COLO668 (cell line): ENCODE measurements at regions not wholly inside any gene's neighbourhood (a gene's known extent, or its start where the extent isn't known, plus 50 kb on each side); places are given as distances from the start of the nearest gene placed in this dataset.
"Not testable (repeated sequence)": the region's sequence is repeated elsewhere in the genome, so short reads cannot be mapped to it uniquely, and the experiment has no call there.

Experiments
- DNase-seq: peaks from one replicate; lab custom pipeline; 2025; ENCODE audit not compliant: unreplicated experiment; lab: John Stamatoyannopoulos, UW

DNA sequence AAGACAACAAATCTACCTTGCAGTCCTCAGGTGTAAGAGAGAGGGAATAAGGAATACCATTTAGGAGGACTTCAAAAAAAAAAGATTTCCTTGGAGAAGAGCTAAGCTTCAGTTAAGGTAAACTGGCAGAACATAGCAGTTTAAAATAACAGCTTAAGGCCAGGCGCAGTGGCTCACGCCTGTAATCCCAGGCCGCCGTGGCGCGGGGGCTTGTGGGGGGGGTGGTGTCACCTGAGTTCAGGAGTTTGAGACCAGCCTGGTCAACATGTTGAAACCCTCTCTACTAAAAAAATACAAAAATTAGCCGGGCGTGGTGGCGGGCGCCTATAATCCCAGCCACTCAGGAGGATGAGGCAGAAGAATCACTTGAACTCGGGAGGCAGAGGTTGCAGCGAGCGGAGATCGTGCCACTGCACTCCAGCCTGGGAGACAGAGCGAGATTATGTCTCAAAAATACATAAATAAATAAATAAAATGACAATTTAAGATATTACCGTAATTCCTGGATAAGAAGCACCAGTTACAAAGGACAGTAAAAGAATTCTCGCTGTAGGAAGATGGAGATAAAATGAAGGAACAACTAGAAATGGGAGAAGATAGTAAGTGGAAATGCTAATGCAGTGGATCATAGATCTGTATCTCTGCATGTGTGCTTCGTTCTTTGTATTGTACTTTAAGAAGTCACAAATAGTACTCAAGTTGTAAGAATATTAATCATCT is 1140.2 kb downstream of the NCAM2 start:
- DNase-seq, result no peak

GRCh38 chr21:22145545-22145944 is 1147.3 kb downstream of the NCAM2 start:
- no peak for DNase-seq

- DNase-seq, result no peak
Measured at GRCh38 chr21:22154579-22155274, 1156.5 kb downstream of the NCAM2 start.

GRCh38 chr21:22164912-22165311 is 1166.7 kb downstream of the NCAM2 start:
- no peak for DNase-seq

GRCh38 chr21:22174746-22175145 is 1176.5 kb downstream of the NCAM2 start:
- DNase-seq, result no peak

- DNase-seq, result no peak
Measured at GRCh38 chr21:22189278-22189677, 1191.1 kb downstream of the NCAM2 start.

- DNase-seq, result no peak
Measured at GRCh38 chr21:22191581-22191980, 1193.4 kb downstream of the NCAM2 start.

- no peak for DNase-seq
Measured at GRCh38 chr21:22192766-22193165, 1194.6 kb downstream of the NCAM2 start.

DNA sequence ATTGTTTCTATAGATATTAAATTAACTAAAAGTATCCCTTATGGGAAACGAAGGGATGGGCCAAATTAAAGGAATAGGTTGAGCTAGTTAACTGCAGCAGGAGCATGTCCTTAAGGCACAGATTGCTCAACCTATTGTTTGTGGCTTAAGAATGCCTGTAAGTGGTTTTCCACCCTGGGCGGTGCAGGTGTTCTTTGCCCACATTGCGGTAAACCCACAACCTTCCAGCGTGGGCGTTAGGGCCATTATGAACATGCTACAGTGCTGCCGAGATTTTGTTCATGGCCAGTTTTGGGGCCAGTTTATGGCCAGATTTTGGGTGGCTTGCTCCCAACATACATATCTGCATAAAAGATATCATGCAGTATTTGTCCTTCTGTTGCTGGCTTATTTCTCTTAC is 1196.8 kb downstream of the NCAM2 start:
- not testable (repeated sequence) for DNase-seq

- no peak for DNase-seq
Measured at GRCh38 chr21:22200378-22201092, 1202.3 kb downstream of the NCAM2 start.

DNA sequence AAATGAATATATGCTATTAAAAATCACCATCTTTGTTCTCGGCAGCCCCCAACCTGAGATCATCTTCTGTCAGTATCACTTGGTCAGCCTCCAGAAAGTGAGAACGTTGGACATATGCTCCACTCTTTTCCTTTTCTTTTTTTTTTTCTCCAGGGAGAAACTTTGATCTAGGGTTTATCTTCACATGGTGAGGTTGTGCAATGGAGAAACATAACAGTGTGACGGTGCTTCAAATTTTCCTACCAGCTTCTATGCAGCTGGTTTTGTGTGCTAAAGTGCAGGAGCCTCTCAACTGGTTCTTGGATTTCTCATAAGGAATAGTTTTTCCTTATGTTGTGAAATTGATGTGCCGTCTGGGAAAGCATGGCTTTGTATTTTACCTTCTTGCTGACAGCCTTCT is 1202.9 kb downstream of the NCAM2 start:
- no peak for DNase-seq

- DNase-seq, result no peak
Measured at GRCh38 chr21:22201669-22202068, 1203.5 kb downstream of the NCAM2 start.

DNA sequence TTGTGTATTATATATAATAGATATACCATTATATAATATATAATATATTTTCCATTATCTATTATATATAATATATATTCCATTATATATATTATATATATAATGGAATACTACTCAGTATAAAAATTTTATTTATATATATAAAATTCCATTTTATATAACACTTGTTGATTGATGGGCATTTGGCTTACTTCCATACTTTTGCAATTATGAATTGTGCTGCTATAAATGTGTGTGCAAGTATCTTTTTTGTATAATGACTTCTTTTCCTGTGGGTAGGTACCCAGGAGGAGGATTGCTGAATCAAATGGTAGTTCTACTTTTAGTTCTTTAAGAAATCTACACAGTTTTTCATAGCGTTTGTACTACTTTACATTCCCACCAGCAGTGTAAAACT is 1211.1 kb downstream of the NCAM2 start:
- no peak for DNase-seq

GRCh38 chr21:22211943-22212342 is 1213.7 kb downstream of the NCAM2 start:
- no peak for DNase-seq

- no peak for DNase-seq
Measured at GRCh38 chr21:22223385-22223784, 1225.2 kb downstream of the NCAM2 start.

DNA sequence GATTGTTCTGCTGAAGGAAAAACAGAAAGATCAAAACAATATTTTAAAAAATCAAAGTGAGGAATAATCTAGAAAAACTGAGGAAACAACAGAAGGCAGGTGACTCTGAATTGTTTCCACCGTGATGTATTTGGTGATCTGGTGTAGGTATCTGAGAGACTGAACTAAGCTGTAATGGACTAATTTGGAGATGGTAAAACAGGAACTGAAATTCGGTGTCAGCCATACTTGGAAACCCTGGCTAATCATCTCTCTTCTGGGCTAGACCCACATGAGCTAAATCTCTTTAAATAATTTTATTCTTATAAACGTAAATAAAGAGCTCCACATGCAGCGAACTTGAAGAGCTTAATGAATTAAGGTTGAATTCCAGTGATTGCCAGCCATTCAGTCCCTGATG is 1226.1 kb downstream of the NCAM2 start:
- DNase-seq, result no peak

DNA sequence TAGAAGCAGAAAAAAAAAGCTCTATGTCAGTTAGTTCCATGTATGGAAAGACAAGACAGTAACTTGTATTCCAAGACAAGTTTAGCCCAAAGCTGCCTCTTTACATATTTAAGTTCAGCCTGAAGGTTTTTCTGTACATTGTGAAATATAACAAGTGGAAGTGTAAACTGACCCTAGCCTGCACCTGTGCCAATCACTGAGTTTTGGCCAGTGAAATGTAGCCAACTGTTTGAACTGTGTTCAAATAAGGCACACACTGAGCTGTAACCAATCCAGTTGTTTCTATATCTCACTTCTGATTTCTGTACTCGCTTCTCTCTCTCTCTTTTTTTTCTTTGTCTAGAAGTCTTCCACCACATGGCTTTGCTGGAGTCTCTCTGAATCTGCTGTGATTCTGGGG is 1227.1 kb downstream of the NCAM2 start:
- DNase-seq, result no peak

- DNase-seq, result no peak
Measured at GRCh38 chr21:22231013-22231412, 1232.8 kb downstream of the NCAM2 start.

DNA sequence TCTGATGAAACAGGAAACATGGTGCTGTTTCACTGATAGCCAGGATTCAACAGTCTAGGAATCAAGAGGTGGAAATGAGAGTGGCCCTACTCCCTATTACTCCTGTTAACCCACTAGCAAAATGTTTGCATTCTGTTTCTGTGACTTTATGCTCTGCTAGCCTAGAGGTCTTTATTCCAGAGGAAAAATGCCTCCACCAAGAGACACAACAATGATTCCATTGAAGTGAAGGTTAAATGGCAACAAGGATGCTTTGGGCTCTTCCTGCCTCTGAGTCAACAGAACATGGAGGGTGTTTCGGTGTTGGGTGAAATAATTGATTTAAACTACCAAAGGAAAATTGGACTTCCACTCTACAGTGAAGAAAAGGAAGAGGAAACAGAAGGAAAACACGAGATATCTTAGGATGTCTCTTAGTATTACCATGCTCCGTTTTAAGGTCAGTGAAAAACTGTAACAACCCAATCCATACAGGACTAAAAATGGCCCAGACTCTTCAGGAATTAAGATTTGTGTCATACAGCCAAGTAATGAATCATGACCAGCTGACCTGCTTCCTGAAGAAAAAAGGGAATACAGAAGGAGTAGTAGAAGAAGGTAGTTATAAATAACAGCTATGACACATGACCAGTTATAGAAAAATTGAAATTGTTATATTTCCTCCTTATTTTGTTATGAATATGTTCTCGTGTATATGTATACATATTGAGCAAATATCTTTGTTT is 1237.8 kb downstream of the NCAM2 start:
- no peak for DNase-seq

DNA sequence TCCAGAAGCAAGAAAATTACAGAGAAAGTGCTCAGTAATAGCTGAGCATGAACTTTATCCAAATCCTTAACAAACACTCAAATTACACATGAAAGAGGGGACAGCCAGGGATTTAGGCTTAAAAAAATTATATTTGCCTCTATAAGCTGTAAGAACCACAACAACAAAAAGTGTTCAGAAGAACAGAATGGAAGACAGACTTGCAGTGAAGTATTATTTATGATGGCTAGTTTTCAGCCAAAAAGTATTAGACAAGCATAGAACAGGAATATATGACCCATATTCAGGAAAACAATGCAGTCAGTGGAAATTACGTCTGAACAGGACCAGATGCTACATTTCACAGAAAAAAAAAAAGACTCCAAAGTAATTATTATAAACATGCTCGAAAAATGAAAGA is 1246.3 kb downstream of the NCAM2 start:
- DNase-seq, result no peak

DNA sequence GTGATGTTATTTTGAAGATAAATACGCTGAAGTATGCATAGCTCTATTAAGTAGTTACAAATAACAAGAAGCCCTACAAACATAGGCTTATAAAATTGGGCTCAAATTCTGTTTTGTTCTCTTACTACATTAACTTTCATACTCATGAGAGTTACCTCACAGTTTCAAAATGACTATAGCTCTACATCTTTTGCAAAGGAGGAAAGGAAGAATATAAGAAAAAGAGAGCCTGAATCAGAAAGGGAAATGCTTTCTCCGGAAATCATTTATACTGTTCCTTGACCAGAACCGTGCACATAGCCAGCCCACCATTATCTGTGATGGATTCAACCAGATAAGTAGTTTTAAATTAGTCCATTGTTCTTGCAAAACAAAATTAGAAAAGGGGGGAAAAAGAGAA is 1252.1 kb downstream of the NCAM2 start:
- DNase-seq, result no peak
